OCI-LY7 (cell line): ENCODE measurements at regions not wholly inside any gene's neighbourhood (a gene's known extent, or its start where the extent isn't known, plus 50 kb on each side); places are given as distances from the start of the nearest gene placed in this dataset.

Experiments
- CTCF ChIP-seq: fragments of 200-600 bp; sonication (generic); conservative IDR thresholded peaks from 2 replicates; pipeline ENCODE4 v1.5.1; 2014; ENCODE audit warnings: mild to moderate bottlenecking, antibody characterized with exemption, low read length, moderate library complexity, mixed read lengths
- EZH2phosphoT487 ChIP-seq: fragments of 200-600 bp; sonication (generic); IDR thresholded peaks from 2 replicates; pipeline ENCODE4 v1.6.1; 2018; ENCODE audit warnings: low read depth, borderline replicate concordance, mild to moderate bottlenecking, mixed run types, antibody characterized with exemption, low read length, moderate library complexity, mixed read lengths

GRCh38 chr5:2249026-2249425 is 366.3 kb upstream of the IRX4 start:
- no peak for TF ChIP-seq CTCF
- no peak for TF ChIP-seq EZH2phosphoT487
